ENCODE measurements at regions not wholly inside any gene's neighbourhood (a gene's known extent, or its start where the extent isn't known, plus 50 kb on each side); places are given as distances from the start of the nearest gene placed in this dataset.

- DNase-seq (ENCODE audit: low read depth): no peak
- no peak for TF ChIP-seq CTCF (IDR thresholded peaks at IDR 0.05; ENCODE audit: insufficient read depth, low read length, severe bottlenecking)
- FAIRE-seq: no peak
These were observed 491.8 kb downstream of the KCNJ3 start for GRCh38 chr2:155190342-155190741.

GRCh38 chr2:155178921-155179320 lies 480.4 kb downstream of the KCNJ3 start:
- Histone ChIP-seq H3K4me3 (ENCODE audit: low read depth, low read length) (no peak overlapping the region), H3K27me3 (ENCODE audit: control insufficient read depth, insufficient read depth, low read length) (no peaks in the 10 kb centered on the region), H3K36me3 (ENCODE audit: control insufficient read depth, insufficient read depth, low read length) (no peaks in the 10 kb centered on the region)
- no peak for TF ChIP-seq CTCF (IDR thresholded peaks at IDR 0.05; ENCODE audit: insufficient read depth, low read length, severe bottlenecking)
- no peak for DNase-seq (ENCODE audit: low read depth)
- FAIRE-seq: no peak

More at GRCh38 chr2:155190342-155190741, 491.8 kb downstream of the KCNJ3 start:
- Histone ChIP-seq H3K36me3 (ENCODE audit: control insufficient read depth, insufficient read depth, low read length) (no peaks in the 10 kb centered on the region), H3K27me3 (ENCODE audit: control insufficient read depth, insufficient read depth, low read length) (no peaks in the 10 kb centered on the region), H3K4me3 (ENCODE audit: low read depth, low read length) (no peak overlapping the region)

- no peak for DNase-seq (ENCODE audit: low read depth)
- H3K4me3 ChIP-seq (ENCODE audit: low read depth, low read length): no peak overlapping the region
- H3K36me3 ChIP-seq (ENCODE audit: control insufficient read depth, insufficient read depth, low read length): no peaks in the 10 kb centered on the region
- H3K27me3 ChIP-seq (ENCODE audit: control insufficient read depth, insufficient read depth, low read length): no peaks in the 10 kb centered on the region
- FAIRE-seq: no peak
- no peak for TF ChIP-seq CTCF (IDR thresholded peaks at IDR 0.05; ENCODE audit: insufficient read depth, low read length, severe bottlenecking)
These were observed 477.9 kb downstream of the KCNJ3 start for GRCh38 chr2:155176345-155176744.

- FAIRE-seq: no peak
- Histone ChIP-seq H3K27me3 (ENCODE audit: control insufficient read depth, insufficient read depth, low read length) (no peaks in the 10 kb centered on the region), H3K4me3 (ENCODE audit: low read depth, low read length) (no peak overlapping the region), H3K36me3 (ENCODE audit: control insufficient read depth, insufficient read depth, low read length) (no peaks in the 10 kb centered on the region)
- TF ChIP-seq CTCF (IDR thresholded peaks at IDR 0.05; ENCODE audit: insufficient read depth, low read length, severe bottlenecking): no peak
- no peak for DNase-seq (ENCODE audit: low read depth)
These were observed 470.8 kb downstream of the KCNJ3 start for GRCh38 chr2:155169317-155169716.

GRCh38 chr2:155162494-155162893 lies 464.0 kb downstream of the KCNJ3 start:
- DNase-seq (ENCODE audit: low read depth) (no peak), FAIRE-seq (no peak)
- no peak for TF ChIP-seq CTCF (IDR thresholded peaks at IDR 0.05; ENCODE audit: insufficient read depth, low read length, severe bottlenecking)
- no peak overlapping the region for H3K4me3 ChIP-seq (ENCODE audit: low read depth, low read length)
- H3K36me3 ChIP-seq (ENCODE audit: control insufficient read depth, insufficient read depth, low read length): no peaks in the 10 kb centered on the region
- H3K27me3 ChIP-seq (ENCODE audit: control insufficient read depth, insufficient read depth, low read length): no peaks in the 10 kb centered on the region

- FAIRE-seq (no peak), DNase-seq (ENCODE audit: low read depth) (no peak)
- Histone ChIP-seq H3K4me3 (ENCODE audit: low read depth, low read length) (no peak overlapping the region), H3K27me3 (ENCODE audit: control insufficient read depth, insufficient read depth, low read length) (no peaks in the 10 kb centered on the region), H3K36me3 (ENCODE audit: control insufficient read depth, insufficient read depth, low read length) (no peaks in the 10 kb centered on the region)
- no peak for TF ChIP-seq CTCF (IDR thresholded peaks at IDR 0.05; ENCODE audit: insufficient read depth, low read length, severe bottlenecking)
These were observed 462.8 kb downstream of the KCNJ3 start for GRCh38 chr2:155161314-155161713.

All from bronchial epithelial cell (primary cell).